HUES6 (cell line): ENCODE measurements at regions not wholly inside any gene's neighbourhood (a gene's known extent, or its start where the extent isn't known, plus 50 kb on each side); places are given as distances from the start of the nearest gene placed in this dataset.
"Not testable (repeated sequence)": the region's sequence is repeated elsewhere in the genome, so short reads cannot be mapped to it uniquely, and the experiment has no call there.

Experiments used
- H3K27ac ChIP-seq: 2 replicates; pipeline ENCODE4 v1.7.0; 2013; ENCODE audit warnings: low read depth, mild to moderate bottlenecking, low read length, inconsistent platforms
- H3K27me3 ChIP-seq: 2 replicates; pipeline ENCODE4 v1.6.1; 2013; ENCODE audit warnings: low read length; ENCODE audit not compliant: control insufficient read depth, insufficient read depth
- H3K36me3 ChIP-seq: 2 replicates; pipeline ENCODE4 v1.6.1; 2013; ENCODE audit warnings: low read length; ENCODE audit not compliant: control insufficient read depth, insufficient read depth
- H3K4me1 ChIP-seq: 2 replicates; pipeline ENCODE4 v1.6.1; 2013; ENCODE audit warnings: low read length; ENCODE audit not compliant: control insufficient read depth, insufficient read depth
- H3K4me3 ChIP-seq: 2 replicates; pipeline ENCODE4 v1.5.1; 2013; ENCODE audit warnings: low read depth, low read length
- H3K9ac ChIP-seq: one replicate; pipeline ENCODE4 v1.6.1; 2013; ENCODE audit warnings: mild to moderate bottlenecking, low read length
- H3K9me3 ChIP-seq: 2 replicates; pipeline ENCODE4 v1.6.1; 2013; ENCODE audit warnings: low read depth, low read length; ENCODE audit not compliant: control insufficient read depth, insufficient read depth

GRCh38 chr4:170170861-170171260 lies 81.1 kb upstream of the AADAT start:
- Histone ChIP-seq H3K4me3 (no peak overlapping the region), H3K27ac (no peak overlapping the region), H3K4me1 (no peaks in the 10 kb centered on the region), H3K36me3 (peaks cover 80% of the 10 kb centered on the region; the same call in 1 of the 2 replicates), H3K27me3 (no peaks in the 10 kb centered on the region), H3K9me3 (peaks cover 11% of the 10 kb centered on the region), H3K9ac (no peak overlapping the region)

- Histone ChIP-seq H3K4me3 (no peak overlapping the region), H3K4me1 (no peaks in the 10 kb centered on the region), H3K9ac (no peak overlapping the region), H3K36me3 (peaks cover 75% of the 10 kb centered on the region; the same call in 1 of the 2 replicates), H3K27ac (no peak overlapping the region), H3K27me3 (no peaks in the 10 kb centered on the region), H3K9me3 (peaks cover 10% of the 10 kb centered on the region)
Measured at GRCh38 chr4:170169699-170170098, 79.9 kb upstream of the AADAT start.

- H3K4me1 ChIP-seq, result no peaks in the 10 kb centered on the region
- no peak overlapping the region for H3K4me3 ChIP-seq
- H3K9me3 ChIP-seq, result peaks cover 10% of the 10 kb centered on the region; the same call in 1 of the 2 replicates
- no peak overlapping the region for H3K27ac ChIP-seq
- no peaks in the 10 kb centered on the region for H3K27me3 ChIP-seq
- no peak overlapping the region for H3K9ac ChIP-seq
- peaks cover 78% of the 10 kb centered on the region; the same call in 1 of the 2 replicates for H3K36me3 ChIP-seq
Measured at GRCh38 chr4:170167678-170168077, 77.9 kb upstream of the AADAT start.

GRCh38 chr4:170166193-170166592 lies 76.4 kb upstream of the AADAT start:
- not testable (repeated sequence) for H3K9ac ChIP-seq, H3K27ac ChIP-seq, H3K4me3 ChIP-seq

GRCh38 chr4:170162416-170162815 lies 72.7 kb upstream of the AADAT start:
- H3K9me3 ChIP-seq, result peaks cover 13% of the 10 kb centered on the region
- no peak overlapping the region for H3K9ac ChIP-seq
- peaks cover 78% of the 10 kb centered on the region; the same call in 1 of the 2 replicates for H3K36me3 ChIP-seq
- no peak overlapping the region for H3K4me3 ChIP-seq
- no peak overlapping the region for H3K27ac ChIP-seq
- no peaks in the 10 kb centered on the region for H3K27me3 ChIP-seq
- no peaks in the 10 kb centered on the region for H3K4me1 ChIP-seq

More at GRCh38 chr4:170166193-170166592, 76.4 kb upstream of the AADAT start:
- H3K36me3 ChIP-seq, result peaks cover 78% of the 10 kb centered on the region; the same call in 1 of the 2 replicates
- not testable (repeated sequence) for H3K4me1 ChIP-seq, H3K27me3 ChIP-seq, H3K9me3 ChIP-seq

GRCh38 chr4:170157670-170158069 lies 67.9 kb upstream of the AADAT start:
- H3K9ac ChIP-seq, result no peak overlapping the region
- H3K9me3 ChIP-seq, result peaks cover 6% of the 10 kb centered on the region; the same call in 1 of the 2 replicates
- peaks cover 69% of the 10 kb centered on the region; the same call in 1 of the 2 replicates for H3K36me3 ChIP-seq
- no peak overlapping the region for H3K4me3 ChIP-seq
- H3K4me1 ChIP-seq, result no peaks in the 10 kb centered on the region
- H3K27me3 ChIP-seq, result no peaks in the 10 kb centered on the region
- no peak overlapping the region for H3K27ac ChIP-seq

GRCh38 chr4:170145120-170145519 lies 55.4 kb upstream of the AADAT start:
- H3K27ac ChIP-seq, result no peak overlapping the region
- H3K9me3 ChIP-seq, result no peaks in the 10 kb centered on the region
- H3K4me1 ChIP-seq, result no peaks in the 10 kb centered on the region
- H3K36me3 ChIP-seq, result peaks cover 41% of the 10 kb centered on the region; the same call in 1 of the 2 replicates
- no peaks in the 10 kb centered on the region for H3K27me3 ChIP-seq
- H3K9ac ChIP-seq, result no peak overlapping the region
- H3K4me3 ChIP-seq, result no peak overlapping the region

- H3K27ac ChIP-seq, result no peak overlapping the region
- H3K27me3 ChIP-seq, result no peaks in the 10 kb centered on the region
- H3K9me3 ChIP-seq, result no peaks in the 10 kb centered on the region
- no peak overlapping the region for H3K4me3 ChIP-seq
- H3K36me3 ChIP-seq, result peaks cover 43% of the 10 kb centered on the region; the same call in 1 of the 2 replicates
- H3K9ac ChIP-seq, result no peak overlapping the region
- H3K4me1 ChIP-seq, result no peaks in the 10 kb centered on the region
Measured at GRCh38 chr4:170139764-170140163, 50.0 kb upstream of the AADAT start.
